ENCODE measurements at regions not wholly inside any gene's neighbourhood (a gene's known extent, or its start where the extent isn't known, plus 50 kb on each side); places are given as distances from the start of the nearest gene placed in this dataset.
A peak's percentile ranks its signal among the peaks of the same experiment; 100 is the strongest.

- no peak overlapping the region for H3K4me3 ChIP-seq (ENCODE audit: low read depth, low read length)
- TF ChIP-seq CTCF (IDR thresholded peaks at IDR 0.05; ENCODE audit: low read depth, low read length), result peak; percentile 52
These were observed 88.4 kb downstream of the HFE start for GRCh38 chr6:26175428-26176181.

- no peak overlapping the region for H3K4me3 ChIP-seq (ENCODE audit: low read depth, low read length)
- TF ChIP-seq CTCF (IDR thresholded peaks at IDR 0.05; ENCODE audit: low read depth, low read length), result no peak
These were observed 92.4 kb downstream of the HFE start for GRCh38 chr6:26179675-26180074.

DNA sequence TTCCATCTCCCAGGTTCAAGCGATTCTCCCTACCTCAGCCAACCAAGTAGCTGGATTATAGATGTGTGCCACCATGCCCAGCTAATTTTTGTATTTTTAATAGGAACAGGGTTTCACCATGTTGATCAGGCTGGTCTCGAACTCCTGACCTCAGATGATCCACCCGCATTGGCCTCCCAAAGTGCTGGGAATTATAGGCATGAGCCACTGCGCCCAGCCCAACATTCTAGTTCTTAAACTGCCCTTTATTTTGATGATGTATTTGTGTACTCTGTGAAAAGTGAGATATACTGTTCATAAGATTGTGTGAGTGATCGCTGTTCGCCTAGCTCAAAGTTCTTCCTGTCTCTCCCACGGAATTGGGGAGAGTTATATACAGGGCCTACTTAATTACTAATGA, 93.1 kb downstream of the HFE start:
- no peak for TF ChIP-seq CTCF (IDR thresholded peaks at IDR 0.05; ENCODE audit: low read depth, low read length)
- no peak overlapping the region for H3K4me3 ChIP-seq (ENCODE audit: low read depth, low read length)

- H3K4me3 ChIP-seq (ENCODE audit: low read depth, low read length), result peak overlapping the region; percentile 51; the same call in 1 of the 2 replicates
- TF ChIP-seq CTCF (IDR thresholded peaks at IDR 0.05; ENCODE audit: low read depth, low read length), result no peak
These were observed 96.0 kb downstream of the HFE start for GRCh38 chr6:26183237-26183580.

DNA sequence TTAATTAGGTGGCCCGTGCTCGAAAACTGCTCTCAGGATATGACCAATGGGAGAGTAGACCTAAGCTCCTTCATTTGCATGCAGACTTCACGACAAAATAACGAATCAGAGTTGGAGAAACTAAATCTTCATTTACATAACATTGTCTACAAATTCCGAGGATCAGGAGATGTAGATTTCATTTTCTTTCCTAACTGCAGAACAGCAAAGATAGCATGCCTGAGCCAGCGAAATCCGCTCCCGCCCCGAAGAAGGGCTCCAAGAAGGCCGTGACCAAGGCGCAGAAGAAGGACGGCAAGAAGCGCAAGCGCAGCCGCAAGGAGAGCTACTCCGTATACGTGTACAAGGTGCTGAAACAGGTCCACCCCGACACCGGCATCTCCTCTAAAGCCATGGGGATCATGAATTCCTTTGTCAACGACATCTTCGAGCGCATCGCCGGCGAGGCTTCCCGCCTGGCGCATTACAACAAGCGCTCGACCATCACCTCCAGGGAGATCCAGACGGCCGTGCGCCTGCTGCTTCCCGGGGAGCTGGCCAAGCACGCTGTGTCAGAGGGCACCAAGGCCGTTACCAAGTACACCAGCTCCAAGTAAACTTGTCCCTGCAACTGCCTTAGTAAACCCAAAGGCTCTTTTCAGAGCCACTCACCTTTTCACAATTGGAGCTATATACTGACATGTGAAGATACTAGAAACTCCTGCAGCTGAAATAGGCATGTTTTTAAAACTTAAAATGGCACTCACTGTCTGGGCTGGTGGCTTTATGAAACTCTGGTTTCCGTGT, 96.5 kb downstream of the HFE start:
- peak overlapping the region; percentile 51 for H3K4me3 ChIP-seq (ENCODE audit: low read depth, low read length)
- no peak for TF ChIP-seq CTCF (IDR thresholded peaks at IDR 0.05; ENCODE audit: low read depth, low read length)

DNA sequence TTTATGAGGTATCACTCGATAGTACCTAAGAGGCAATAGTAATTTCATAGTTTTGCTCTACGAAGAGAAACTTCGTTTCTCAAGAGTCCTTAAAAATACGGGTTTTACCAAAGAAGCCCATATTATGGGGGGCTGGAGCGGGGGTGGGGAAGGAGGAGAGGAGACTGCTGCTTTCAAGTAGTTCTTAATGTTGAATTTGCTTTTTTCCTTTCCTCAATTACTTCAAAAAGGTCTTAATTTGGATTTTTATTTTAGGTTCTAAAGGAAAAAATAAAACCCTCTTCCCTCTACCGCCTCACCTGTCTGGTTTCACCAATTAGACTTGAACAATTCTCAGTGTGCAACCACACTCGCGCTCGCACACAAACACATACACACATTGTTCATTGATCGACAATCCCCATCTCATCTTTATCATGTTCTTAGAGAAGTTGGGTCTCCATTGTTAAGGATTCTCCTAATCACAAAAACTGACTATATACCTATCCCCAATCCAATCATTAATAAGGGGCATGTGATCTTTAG, 97.2 kb downstream of the HFE start:
- TF ChIP-seq CTCF (IDR thresholded peaks at IDR 0.05; ENCODE audit: low read depth, low read length), result no peak
- peak overlapping the region; percentile 51 for H3K4me3 ChIP-seq (ENCODE audit: low read depth, low read length)

GRCh38 chr6:26185004-26185403, 97.8 kb downstream of the HFE start:
- TF ChIP-seq CTCF (IDR thresholded peaks at IDR 0.05; ENCODE audit: low read depth, low read length), result no peak
- H3K4me3 ChIP-seq (ENCODE audit: low read depth, low read length), result no peak overlapping the region
